T-helper 1 cell treated with Interleukin-12 subunit alpha and Interleukin-12 subunit beta and Interleukin-4 antibody, amounts not matched to agents 30 ng/mL and 1 ng/mL, for 36 hours (primary cell): ENCODE measurements at regions not wholly inside any gene's neighbourhood (a gene's known extent, or its start where the extent isn't known, plus 50 kb on each side); places are given as distances from the start of the nearest gene placed in this dataset.

Experiments used
- intact Hi-C: fragments of 100-400 bp; cut with micrococcal nuclease; formaldehyde crosslinking; loops from one replicate; pipeline ENCODE4 v1.15.1; 2024

DNA sequence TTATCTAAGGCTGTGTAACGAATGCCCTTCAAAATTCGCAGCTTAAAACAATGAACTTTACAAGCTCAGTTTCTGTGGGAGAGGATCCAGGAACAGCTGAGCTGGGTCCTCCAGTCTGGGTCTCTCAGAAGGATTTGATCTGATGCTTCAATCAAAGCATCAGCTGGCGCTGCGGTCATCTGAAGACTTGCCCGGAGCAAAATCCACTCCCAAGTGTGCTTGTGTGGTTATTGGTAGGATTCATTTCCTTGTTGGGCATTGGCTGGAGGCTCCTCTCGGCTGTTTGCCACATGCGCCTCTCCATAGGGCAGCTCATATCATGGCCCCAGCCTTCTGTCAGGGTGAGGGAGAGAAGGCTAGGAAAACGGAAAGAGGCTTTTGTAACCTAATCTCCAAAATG is 269.3 kb upstream of the CHD6 start:
- intact Hi-C loops, result no loop called here

DNA sequence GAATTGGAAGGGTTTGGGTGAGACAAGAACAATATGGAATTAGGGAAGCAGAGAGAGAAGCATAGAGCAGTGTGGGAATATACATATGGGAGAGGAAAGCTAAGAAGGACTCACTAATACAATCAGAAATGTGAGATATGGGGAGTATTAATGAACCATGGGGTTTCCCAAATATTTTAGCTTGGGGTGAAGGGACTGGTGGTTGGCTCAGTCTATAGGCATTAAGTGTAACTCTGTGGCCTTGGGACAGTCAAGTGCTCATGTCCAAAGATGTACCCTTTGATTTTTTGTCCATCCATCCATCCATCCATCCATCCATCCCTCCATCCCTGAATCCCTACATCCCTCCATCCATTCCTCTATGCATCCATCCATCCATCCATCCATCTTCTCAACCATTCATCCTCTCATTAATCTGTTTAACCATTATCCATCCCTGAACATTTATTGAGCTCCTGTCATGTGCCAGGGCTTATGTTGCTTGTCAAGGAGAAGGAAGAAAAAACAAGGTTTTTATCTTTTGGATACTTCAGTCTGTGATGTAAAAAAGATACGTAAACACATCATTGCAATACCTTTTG is 263.4 kb upstream of the CHD6 start:
- intact Hi-C loops, result no loop called here

DNA sequence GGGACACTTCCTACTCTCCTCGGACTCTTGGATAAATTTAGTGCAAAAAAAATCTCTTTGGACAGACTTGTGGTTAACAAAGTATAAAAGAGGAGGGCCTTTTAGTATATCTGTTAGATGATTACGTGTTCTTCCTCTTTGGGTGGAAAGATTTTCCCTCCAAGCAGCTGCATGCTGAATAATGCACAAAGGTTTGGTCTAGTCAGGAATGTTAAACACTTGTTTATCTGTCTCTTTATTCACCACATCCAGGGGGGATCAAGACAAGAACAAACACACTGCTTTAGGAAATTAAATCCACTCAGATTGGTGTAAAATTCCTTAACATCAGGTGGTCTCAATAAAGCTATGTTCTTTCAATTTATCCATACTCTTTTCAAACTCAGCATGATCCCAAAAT is 260.9 kb upstream of the CHD6 start:
- intact Hi-C loops, result no loop called here

DNA sequence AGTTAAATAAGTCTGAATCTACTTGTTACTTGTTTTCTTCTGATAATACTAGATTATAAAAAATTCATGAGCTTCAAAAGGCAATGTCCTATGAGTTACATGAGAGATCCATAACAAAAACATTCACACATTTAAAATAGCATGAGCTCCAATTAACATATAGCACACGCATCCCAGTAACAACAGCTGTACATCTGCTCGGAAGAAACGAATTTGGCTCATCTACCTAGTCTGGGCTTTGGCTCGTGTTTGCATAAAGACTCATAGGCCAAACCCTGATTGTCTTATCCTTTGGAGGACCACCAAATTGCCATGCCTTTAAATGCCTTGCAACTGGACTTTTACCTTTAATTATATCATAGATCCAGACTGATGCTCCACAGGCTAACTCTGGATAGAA is 259.7 kb upstream of the CHD6 start:
- intact Hi-C loops, result no loop called here

DNA sequence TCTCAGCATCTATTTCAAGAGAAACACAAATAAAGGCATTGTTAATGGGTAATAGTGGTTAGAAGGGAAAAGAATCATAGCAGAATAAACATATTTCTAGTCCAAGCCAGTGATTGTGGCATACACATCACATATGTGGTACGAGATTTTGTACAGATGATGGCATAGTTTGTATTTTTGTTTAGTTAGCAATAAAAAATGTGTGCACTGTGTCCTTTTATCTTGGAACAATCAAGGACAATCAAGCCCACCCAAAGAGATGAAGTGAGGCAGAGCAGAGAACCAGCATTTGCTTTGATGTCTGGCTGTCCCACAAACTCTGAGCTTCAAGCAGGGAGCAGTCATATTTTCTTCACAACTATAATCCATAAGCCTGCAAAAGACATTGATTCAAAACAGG is 256.5 kb upstream of the CHD6 start:
- intact Hi-C loops, result no loop called here

DNA sequence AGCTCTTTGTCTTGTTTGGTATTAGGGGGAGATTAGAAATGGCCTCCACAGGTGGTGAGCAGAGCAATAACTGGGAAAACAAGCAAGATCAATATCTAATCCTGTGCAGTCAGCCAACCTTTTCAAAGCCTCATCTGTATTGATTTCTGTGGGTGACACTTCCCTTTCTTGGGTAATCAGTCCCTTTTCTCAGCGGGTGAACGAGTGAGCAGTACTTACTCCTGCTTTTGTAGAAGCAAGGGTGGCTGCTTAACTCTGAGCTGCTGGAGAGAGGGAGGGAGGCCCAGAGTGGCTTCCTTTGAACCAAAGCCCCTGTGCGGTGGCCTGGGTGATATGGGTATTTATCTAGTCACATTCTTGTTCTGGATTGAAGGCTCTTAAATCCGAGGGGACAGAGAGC is 254.8 kb upstream of the CHD6 start:
- intact Hi-C loops, result no loop called here

DNA sequence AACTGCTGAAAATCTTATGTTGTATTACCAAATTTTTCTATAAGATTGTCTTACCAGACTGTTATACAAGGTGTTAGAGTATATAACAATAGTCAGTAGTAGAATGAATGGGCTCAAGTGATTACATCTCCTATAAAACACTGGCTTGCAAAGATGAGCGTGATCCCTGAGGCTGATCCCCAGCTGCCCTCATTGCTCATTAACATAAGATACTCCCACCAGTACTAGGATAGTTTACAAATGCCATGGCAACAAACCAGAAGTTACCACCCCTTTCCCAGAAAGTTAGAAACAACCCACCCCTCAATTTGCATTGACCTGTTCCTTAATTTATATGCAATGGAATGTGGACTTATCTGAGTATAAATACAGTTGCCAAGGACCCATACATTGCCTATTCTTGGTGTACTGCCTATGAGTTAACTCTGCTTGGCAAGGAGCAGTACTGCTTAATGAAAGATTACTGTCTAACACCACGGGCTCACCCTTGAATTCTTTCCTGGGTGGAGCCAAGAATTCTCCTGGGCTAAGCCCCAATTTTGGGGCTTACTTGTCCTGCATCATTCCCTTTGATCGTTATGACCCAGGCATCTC is 252.8 kb upstream of the CHD6 start:
- intact Hi-C loops, result no loop called here

DNA sequence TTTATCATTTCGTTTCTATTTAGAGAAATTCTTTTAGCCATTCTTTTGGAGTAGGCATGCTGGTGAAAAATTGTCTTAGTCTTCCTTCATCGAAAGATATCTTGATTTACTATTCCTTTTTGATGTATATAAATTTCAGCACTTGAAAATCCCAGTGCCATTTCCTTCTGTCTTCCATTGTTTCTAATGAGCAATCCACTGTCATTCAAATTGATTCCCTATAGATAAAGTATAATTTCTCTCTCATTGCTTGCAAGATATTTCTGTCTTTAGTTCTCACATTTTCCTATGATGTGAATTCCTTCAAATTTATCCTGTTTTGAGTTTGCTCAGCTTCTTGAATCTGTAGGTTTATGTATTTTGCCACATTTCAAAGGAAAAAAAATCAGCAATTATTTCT is 251.1 kb upstream of the CHD6 start:
- intact Hi-C loops, result no loop called here

DNA sequence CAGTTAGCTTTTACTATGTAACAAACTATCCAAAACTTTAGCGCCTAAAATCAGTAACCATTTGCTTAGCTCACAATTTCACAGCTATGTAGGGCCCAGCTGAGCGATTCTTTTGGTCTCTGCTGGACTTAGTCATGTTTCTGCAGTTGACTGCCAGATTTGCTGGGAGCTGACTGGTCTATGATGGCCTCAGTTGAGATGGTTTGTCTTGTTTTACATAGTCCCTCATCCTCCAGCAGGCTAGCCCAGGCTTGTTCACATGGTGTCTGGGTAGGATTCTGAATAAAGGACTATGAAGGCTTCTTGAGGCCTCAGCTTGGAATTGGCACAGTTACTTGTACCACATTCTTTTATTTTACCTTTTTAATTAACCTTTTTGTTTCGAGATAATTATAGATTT is 247.8 kb upstream of the CHD6 start:
- intact Hi-C loops, result no loop called here

DNA sequence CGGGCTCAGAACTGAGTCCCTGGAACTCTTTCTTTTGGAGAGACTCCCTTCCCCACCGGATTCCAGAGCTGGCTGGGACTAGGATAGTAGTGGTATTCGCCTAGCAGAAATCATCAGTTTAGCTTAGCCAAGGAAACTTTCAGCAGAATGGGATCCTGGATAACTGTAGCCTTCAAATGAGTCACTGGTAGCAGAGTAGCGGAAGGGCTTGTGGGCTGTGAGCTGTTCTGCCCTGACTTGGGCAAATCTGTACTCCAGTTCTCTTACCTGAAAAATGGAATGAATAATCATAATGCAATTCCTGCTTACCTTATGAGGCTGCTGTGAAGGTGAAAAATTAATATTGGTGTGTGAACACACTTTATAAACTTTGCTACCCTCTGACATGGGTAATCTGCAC is 244.3 kb upstream of the CHD6 start:
- intact Hi-C loops, result no loop called here

DNA sequence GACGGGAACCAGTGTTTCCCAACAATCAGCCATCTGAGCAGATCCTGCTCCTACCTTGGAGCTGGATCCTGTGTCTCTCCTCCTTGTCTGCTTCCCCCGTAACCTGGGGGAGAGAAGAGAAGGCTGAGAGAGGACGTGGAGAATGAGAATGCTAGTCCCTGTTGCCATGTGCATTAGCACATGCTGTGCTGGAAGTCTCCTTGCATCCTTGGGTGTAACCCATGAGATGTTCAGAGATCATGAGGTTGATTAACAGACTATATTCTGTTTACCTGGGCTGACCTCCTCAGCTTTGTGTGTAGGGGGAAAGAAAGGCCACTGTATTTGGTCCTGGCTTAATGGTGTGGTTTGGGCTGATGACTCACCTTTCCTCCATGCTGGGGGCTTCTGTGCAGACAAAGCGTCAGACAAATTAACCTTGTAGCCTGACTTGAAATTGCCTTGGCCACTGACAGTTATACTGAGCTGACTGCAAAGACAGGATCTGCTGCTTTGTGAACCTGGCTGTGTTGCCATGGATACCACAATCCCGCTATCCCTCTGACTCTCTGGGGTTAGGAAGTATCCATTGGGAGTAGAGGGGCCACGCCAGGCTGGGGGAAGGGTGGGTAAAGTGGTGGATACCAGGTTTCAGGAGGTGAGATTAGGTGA is 243.7 kb upstream of the CHD6 start:
- intact Hi-C loops, result no loop called here

DNA sequence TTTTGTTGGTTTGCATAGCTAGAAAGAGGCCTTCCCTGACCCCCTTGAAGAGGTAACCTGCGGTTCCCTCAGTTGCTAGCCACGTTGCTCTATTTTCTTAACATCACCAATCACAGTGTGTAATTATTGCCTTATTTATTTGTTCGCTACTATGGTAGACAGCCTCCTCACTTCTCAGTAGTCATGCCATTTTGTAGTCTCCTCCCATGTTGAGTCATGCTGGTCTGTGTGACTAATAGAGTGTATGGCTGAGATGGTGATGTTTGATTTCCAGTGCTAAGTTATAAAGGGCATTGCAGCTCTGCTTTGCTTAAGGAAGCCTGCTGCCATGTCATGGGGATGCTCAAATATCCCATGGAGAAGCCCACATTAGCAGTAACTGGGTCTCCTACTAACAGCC is 236.6 kb upstream of the CHD6 start:
- intact Hi-C loops, result no loop called here

DNA sequence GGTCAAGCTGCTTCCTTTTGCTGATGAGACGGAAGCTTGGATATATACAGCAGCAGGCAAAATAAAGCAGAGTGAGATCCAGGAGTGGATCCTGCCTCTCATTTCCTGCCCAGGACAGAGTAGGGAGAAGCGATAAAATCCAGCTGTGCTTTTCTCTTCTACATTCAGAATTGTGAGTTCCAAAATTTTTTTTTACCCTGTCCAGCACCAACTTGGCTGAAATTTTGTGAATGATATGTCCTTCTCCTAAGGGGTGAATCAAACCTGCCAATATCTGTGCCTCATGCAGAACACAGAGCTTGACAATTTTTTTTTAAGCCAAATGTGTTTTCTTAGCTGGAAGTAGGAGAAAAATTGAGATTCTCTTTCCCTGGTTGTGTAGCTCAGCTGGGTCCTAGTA is 235.6 kb upstream of the CHD6 start:
- intact Hi-C loops, result no loop called here

DNA sequence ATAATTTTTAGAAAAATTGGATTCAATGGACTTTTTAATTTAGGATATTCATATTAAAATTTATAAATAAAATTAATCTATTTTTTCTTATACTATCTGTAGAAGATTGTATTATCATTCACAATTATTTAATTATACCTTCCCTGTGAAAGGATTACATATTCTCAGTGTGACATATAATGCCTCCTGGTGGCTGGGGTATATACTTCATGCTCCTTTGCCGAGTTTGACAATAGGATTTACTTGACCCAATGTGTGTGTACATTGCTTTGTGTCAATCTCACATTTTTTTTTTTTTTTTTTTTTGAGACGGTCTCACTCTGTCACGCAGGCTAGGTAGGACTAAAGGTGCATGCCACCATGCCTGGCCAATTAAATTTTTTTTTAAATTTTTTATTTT is 230.0 kb upstream of the CHD6 start:
- intact Hi-C loops, result no loop called here

DNA sequence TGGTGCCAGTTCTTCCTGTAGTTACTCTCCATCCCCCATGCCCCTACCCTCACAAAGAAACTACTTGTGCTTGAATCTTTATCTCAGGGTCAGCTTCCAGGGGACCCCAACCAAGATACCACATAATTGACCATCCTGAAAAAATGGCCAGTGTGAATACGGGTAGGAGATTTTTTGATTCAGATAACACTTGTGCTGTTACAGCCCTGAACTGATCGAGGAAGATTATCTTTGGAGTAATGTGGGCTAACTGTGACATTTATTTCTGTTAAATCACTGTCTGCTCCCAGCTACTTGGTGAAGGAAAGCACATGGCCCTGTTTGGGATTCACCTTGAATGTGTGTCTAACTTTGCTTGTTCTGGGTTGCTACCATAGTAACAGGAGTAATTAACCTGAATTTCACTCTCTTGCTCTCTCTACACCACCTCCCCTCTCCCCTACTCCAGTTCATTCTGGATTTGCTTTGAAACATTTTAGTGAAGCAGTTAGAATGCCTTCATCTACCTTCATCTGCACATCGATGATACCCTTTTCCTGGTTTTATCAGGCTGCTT is 219.6 kb upstream of the CHD6 start:
- intact Hi-C loops, result no loop called here

DNA sequence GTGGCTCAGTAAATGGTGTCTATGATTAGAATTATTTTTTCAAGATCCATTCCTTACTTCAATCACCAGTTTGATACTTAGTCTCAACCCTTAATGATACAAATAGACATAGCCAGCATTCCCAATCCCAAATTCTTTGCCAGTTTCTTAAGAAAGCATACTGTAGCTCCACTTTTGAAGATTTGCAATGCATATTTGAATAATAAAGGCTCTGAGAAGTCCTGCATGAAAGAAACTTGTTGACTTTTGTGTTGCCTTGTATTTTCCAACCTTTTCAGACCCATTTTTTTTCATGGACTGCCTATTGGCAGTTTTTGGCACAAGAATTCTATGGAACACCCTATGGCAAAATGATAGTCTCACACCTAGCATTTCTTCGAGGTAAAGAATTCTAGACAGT is 215.6 kb upstream of the CHD6 start:
- intact Hi-C loops, result no loop called here

DNA sequence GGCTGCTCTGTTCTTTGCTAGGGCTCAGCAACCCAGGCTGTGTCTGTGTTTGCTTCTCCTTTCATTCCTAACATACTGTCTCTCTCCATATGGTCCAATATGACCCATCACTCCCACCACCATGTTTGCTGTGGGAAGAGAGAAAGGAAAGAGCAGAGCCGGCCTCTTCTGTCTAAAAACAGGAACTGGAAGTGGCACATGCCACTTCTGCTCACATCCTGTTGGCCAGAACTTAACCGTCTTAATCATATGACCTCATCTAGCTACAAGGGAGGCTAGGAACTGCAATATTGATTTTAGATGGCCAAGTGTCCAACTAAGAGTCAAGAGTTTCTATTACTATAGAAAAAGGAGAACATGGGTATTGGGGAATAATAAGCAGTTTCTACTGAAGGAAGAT is 212.5 kb upstream of the CHD6 start:
- intact Hi-C loops, result no loop called here

DNA sequence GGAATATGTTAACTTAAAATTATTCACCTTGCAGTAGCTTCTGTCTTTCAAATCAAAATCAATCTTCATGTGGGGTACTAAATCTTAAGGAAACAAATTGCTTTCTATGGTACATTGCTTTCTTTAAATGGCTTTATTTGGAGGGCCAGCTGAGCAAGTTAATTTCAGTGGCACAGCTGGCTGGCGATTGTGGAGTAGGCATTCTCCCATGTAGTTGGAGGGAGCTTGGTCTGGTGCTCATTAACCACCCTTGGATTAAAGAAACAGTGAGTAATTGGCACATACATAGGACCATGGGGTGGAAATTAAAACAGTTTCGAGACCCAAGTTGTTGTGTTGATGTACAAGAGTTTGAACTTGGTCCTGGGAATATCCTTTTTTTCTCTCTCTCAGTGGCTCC is 201.3 kb upstream of the CHD6 start:
- intact Hi-C loops, result no loop called here

DNA sequence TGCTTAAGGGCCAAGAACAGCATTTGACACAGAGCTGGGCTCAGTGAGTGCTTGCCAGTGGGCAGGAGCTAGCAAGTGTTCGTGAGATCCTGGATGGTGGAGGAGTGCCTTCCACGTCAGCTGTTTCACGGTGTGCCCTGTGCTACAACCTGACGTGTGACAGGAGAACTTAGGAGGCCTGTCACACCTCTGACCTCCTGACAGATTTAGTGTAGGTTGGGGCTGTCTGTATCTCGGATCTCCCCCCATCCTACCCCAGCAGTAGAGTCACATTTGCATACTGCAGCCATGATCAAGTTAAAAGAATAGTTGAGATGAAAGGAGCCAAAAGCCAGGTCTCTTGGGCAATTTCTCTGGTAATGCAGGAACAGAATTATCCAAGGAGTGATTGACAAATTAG is 200.8 kb upstream of the CHD6 start:
- intact Hi-C loops, result no loop called here

DNA sequence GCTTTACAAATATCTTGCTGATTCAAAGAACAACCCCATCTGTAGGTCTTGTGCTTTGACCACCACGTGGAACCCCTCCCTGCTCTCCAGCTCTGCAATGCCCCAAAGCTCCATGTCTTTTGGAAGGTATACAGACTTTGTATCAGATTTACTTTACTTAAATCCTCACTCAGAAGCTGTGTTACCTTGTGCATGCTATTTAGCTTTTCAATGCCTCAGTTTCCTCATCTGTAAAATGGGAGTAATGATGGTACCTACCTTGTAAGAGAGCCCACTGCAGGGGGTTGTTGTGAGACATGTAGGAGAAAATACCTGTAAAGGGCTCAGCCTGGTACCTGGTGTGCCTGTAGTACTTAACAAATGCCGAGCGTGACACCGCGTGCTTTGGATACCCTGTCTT is 200.2 kb upstream of the CHD6 start:
- intact Hi-C loops, result no loop called here

DNA sequence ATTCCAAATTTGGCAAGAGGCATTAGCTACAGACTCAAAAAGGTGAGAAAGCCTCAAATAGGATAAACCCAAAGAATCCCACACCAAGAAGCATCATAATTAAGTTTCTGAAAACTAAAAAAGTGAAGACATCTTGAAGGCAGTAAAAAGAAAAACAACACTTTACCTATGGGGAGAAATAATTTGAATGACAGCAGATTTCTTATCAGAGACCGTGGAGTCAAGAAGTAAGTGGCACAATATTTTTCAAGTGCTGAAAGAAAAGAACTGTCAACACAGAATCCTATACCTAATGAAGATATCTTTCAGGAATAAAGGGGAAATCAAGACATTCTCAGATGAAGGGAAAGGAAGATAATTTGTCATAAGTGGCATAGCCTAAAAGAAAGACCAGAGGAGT is 193.3 kb upstream of the CHD6 start:
- intact Hi-C loops, result no loop called here

DNA sequence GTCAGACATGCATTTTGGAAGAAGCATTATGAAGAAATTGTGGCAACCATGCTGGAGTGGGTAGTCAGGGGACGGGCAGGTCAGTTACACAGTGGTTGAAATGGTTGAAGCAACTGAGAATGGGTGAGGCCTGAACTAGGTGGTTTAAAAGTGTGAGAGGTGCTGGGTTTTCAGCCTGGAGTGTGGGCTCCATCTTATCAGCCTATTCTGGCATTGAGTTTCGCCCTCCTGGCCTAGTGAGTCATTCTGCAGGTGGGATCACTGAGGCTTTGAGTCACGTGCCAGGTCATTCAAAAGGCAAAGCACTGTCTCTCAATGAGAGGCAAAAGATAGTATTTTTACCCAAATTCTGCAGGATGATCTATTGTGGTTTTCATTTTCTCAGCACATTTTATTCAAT is 181.9 kb upstream of the CHD6 start:
- intact Hi-C loops, result no loop called here

DNA sequence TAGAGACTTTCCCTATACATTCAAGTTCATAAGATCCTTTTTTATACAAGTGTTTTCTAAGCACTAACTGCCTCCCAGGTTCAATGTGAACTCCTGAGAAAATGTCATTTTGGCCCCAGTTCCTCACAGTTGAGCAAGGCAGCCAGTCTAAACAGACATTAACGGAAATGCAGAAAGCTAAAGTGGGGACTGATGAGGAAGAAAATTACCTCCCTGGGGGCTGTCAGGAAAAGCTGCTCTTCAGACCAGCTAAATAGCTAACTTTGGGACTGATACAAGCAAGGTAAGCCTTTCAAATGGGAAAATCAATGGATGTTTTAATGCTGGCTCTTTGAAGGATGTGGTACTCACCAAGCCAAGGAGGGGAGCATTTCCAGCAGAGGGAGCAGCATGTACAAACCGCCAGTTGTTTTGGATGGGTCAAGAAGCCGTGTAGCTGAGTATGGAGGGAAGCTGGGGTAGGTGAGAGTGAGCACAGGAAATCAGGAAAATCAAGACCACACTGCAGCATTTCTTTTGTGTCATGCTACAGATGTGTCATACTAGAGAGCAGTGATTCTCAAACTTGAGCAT is 180.8 kb upstream of the CHD6 start:
- intact Hi-C loops, result no loop called here
